A172 (cell line): ENCODE measurements at regions not wholly inside any gene's neighbourhood (a gene's known extent, or its start where the extent isn't known, plus 50 kb on each side); places are given as distances from the start of the nearest gene placed in this dataset.
"Not testable (repeated sequence)": the region's sequence is repeated elsewhere in the genome, so short reads cannot be mapped to it uniquely, and the experiment has no call there.

Experiments
- DNase-seq: peaks from one replicate; pipeline ENCODE4 v3.0.0-alpha.2; 2015; ENCODE audit warnings: low spot score

- no peak for DNase-seq
These were observed 158.0 kb upstream of the ALG10B start for GRCh38 chr12:38158428-38159091.

GRCh38 chr12:38159092-38159551 is 157.5 kb upstream of the ALG10B start:
- DNase-seq: no peak

GRCh38 chr12:38159591-38160317 is 156.8 kb upstream of the ALG10B start:
- no peak for DNase-seq

DNA sequence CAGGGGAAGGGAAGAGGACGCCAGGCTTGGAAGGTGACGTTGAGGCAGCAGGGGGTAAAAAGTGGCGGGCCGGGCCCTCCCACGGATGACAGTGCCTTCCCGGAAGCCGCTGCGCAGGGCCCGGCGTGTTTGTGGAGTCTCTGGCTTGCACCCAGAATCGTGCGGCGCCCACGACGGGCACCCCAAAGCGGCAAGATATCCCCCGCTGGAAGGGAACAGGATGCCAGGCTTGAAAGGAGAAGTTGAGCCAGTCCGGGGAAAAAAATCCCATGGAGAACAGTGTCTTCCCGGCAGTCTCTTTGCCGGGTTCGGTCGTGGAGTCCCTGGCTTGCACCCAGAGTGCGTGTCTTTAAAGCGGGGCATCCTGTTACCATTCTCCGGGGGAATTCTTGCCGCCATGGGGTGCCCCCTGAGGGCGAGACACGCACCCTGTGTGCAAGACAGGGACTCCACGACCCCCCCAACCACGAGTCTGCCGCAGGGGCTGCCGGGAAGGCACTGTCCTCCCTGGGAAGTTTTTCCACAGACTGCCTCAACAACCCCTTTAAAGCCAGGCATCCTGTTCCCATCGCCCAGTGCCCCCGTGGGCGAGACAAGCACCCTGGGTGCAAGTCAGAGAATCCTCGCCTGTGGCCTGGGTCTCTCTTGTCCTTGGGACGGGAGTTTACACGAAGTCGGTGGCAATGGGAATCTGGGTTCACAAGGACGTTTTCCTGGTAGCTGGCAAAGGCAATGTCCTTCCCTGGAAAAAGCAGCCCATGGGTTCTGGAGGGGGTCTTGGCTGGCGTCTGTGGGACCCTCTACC is 156.1 kb upstream of the ALG10B start:
- no peak for DNase-seq

- DNase-seq: no peak
These were observed 155.2 kb upstream of the ALG10B start for GRCh38 chr12:38161123-38162000.

DNA sequence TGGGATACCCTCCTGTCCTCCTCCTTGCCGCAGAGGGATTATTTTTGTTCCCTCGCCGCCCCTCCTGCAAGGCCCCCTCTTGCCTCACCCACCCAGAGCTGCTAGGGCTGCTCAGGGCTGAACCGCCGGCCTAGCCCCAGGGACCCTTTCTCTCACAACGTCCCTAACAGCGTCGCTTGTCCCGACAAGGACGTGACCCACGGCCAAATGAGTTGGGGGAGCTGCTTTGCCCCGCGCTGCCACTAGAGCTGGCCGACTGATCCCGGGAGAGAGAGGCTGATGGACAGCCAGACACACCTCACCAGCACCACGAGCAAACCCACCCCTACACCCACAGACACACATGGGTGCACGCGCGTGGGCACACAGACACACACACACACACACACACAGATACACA is 154.6 kb upstream of the ALG10B start:
- no peak for DNase-seq

- no peak for DNase-seq
These were observed 153.7 kb upstream of the ALG10B start for GRCh38 chr12:38162708-38163441.

GRCh38 chr12:38163442-38163801 is 153.2 kb upstream of the ALG10B start:
- no peak for DNase-seq

GRCh38 chr12:38166225-38166624 is 150.3 kb upstream of the ALG10B start:
- no peak for DNase-seq

DNA sequence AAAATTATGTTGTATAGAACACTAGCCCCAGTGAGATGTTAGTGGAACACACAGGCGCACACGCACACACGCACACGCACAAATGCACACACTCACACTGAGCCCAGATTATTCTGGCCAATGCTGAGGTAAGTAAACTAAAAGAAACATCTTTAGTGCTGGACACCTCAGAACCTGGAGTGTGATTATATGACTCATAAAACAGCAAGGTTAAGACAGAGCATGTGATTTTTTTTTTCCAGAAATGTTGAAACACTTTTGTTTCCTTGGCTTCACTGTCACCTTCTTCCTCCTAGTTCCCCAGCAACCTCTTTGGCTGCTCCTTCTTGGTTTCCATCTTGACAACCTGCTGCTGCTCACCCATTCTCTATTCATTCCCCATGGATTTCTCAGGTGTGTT is 141.0 kb upstream of the ALG10B start:
- DNase-seq: peak; percentile 45

- peak; percentile 78 for DNase-seq
These were observed 133.0 kb upstream of the ALG10B start for GRCh38 chr12:38183617-38184016.

GRCh38 chr12:38197286-38197685 is 119.3 kb upstream of the ALG10B start:
- DNase-seq: not testable (repeated sequence)

- DNase-seq: no peak
These were observed 114.9 kb upstream of the ALG10B start for GRCh38 chr12:38201461-38202276.

DNA sequence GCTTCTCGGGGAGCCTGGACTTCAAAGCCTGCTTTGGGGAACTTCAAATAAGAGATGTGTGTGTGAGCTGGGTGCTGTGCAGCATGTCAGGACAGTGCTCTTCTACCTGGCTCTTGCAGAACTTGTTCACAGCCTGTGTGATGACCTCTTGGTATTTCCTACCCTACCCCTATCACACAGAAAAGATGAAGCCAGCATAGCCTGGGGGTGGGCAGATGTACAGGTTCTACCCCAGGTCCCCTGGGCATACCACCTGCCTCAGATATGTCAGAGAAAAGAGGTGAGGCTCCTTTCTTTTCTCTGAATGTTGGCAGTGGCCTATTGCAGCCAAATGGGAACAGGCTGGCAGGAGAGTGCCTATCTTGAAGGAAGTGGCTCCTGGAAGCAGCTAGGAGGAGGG is 111.7 kb upstream of the ALG10B start:
- DNase-seq: no peak

GRCh38 chr12:38222011-38222410 is 94.6 kb upstream of the ALG10B start:
- no peak for DNase-seq

DNA sequence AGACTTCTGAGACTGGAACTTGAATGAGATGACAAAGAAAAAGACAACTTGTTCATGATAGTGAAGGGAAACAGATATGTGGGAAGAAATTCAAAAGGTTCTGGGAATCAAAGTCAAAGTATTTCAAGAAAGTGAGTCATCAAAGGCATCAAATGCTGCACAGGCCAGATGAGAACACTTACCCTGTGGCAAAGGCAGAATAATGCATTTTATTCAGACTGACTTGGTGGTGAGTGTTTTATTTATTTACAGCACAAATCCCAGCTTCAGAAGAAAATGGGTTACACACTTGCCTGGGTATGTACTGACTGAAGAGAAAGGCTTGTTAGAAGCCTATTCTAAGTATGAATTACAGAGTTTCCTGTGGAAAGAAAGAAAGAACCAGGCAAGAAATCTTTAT is 78.2 kb upstream of the ALG10B start:
- peak; percentile 8 for DNase-seq

DNA sequence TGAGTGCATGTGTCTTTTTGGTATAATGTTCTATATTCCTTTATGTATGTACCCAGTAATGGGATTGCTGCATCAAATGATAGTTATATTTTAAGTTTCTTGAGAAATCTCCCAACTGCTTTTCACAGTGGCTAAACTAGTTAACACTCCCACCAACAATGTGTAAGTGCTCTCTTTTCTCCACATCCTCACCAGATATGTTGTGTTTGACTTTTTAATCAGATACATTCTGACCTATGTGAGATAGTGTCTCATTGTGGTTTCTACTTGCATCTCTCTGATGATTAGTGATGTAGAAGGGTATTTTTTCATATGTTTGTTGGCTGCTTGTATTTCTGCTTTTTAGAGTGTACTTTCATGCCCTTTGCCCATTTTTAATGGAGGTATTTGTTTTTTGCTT is 62.8 kb upstream of the ALG10B start:
- DNase-seq: no peak

- no peak for DNase-seq
These were observed 58.2 kb upstream of the ALG10B start for GRCh38 chr12:38258411-38258810.
